ENCODE measurements at regions not wholly inside any gene's neighbourhood (a gene's known extent, or its start where the extent isn't known, plus 50 kb on each side); places are given as distances from the start of the nearest gene placed in this dataset.

- no peak for TF ChIP-seq CEBPB (IDR thresholded peaks at IDR 0.05; ENCODE audit: low read depth, low read length)
- TF ChIP-seq POLR2A (IDR thresholded peaks at IDR 0.05; ENCODE audit: low read depth, low read length): no peak
- no peak for TF ChIP-seq CHD1 (IDR thresholded peaks at IDR 0.05; ENCODE audit: low read depth, low read length)
- no peak for TF ChIP-seq MAFK (IDR thresholded peaks at IDR 0.05; ENCODE audit: low read depth, low read length)
- no peak for TF ChIP-seq RFX5 (IDR thresholded peaks at IDR 0.05; ENCODE audit: low read depth, low read length)
- no peak for TF ChIP-seq CTCF (conservative IDR thresholded peaks at IDR 0.05; ENCODE audit: low read depth, low read length)
- no peak for TF ChIP-seq RAD21 (IDR thresholded peaks at IDR 0.05; ENCODE audit: low read length)
- POLR2A ChIA-PET (ENCODE audit: unreplicated experiment): no interaction called here
Observed at GRCh38 chr1:82445132-82445531, 644.4 kb downstream of the ADGRL2 start.

More at GRCh38 chr1:82445132-82445531, 644.4 kb downstream of the ADGRL2 start:
- Histone ChIP-seq H2AFZ (replicated peaks; ENCODE audit: low read length, poor library complexity) (no peak overlapping the region), H3K36me3 (ENCODE audit: control insufficient read depth, insufficient read depth, low read length) (no peaks in the 10 kb centered on the region), H3K9me3 (ENCODE audit: control insufficient read depth, insufficient read depth, low read length) (no peaks in the 10 kb centered on the region; the same call in 1 of the 2 replicates), H3K27ac (ENCODE audit: insufficient read depth, low read length) (no peak overlapping the region), H2BK5ac (ENCODE audit: low read depth, low read length, poor library complexity, severe bottlenecking) (no peak overlapping the region), H4K20me1 (ENCODE audit: insufficient read depth, low read length) (no peaks in the 10 kb centered on the region), H3K9ac (ENCODE audit: low read depth, low read length) (no peak overlapping the region), H3K4me3 (ENCODE audit: insufficient read depth, low read depth, low read length) (no peak overlapping the region), H3K56ac (ENCODE audit: extremely low read depth, insufficient read depth, low read length) (no peak overlapping the region), H3K79me1 (ENCODE audit: low read depth in 1 of 2, low read length in 2 of 2) (no peaks in the 10 kb centered on the region), H2BK120ac (ENCODE audit: low read depth, low read length) (no peak overlapping the region), H2AK9ac (replicated peaks; ENCODE audit: low read depth, low read length, poor library complexity) (no peak overlapping the region), H3K27me3 (ENCODE audit: control insufficient read depth, insufficient read depth, low read length) (no peaks in the 10 kb centered on the region), H2BK15ac (ENCODE audit: low read depth, low read length) (no peak overlapping the region), H3K23ac (ENCODE audit: low read depth, low read length) (no peak overlapping the region), H3K4me1 (ENCODE audit: control insufficient read depth, insufficient read depth, low read length) (no peaks in the 10 kb centered on the region), H2AK5ac (ENCODE audit: low read depth, low read length) (no peak overlapping the region), H4K8ac (ENCODE audit: low read depth in 2 of 2, low read length in 2 of 2) (no peak overlapping the region), H4K91ac (ENCODE audit: insufficient read depth, low read depth, low read length) (no peak overlapping the region), H3K9me1 (ENCODE audit: insufficient read depth, low read length) (no peaks in the 10 kb centered on the region), H2BK20ac (ENCODE audit: low read depth, low read length) (no peak overlapping the region), H3K4ac (ENCODE audit: low read depth, low read length) (no peak overlapping the region), H3K14ac (replicated peaks; ENCODE audit: low read depth, low read length) (no peak overlapping the region), H3K18ac (ENCODE audit: low read depth, low read length) (no peak overlapping the region), H4K5ac (ENCODE audit: low read depth, low read length) (no peak overlapping the region), H3K4me2 (ENCODE audit: low read depth, low read length) (no peak overlapping the region)
- DNase-seq: no peak
- CTCF ChIA-PET: no interaction called here
- intact Hi-C loops (cut with micrococcal nuclease): no loop called here
- no TSS peak for BruUV-seq (replicated peaks)
- ATAC-seq (ENCODE audit: low read depth): no peak
- no CpG with 5 or more reads among the region's 3 CpGs for WGBS, 2 experiments (ENCODE audit: extremely low coverage in 2 of 2, insufficient read length in 1 of 2)
- in situ Hi-C loops (cut with MboI; ENCODE audit: low sequenced_read_pairs): no loop called here
- dilution Hi-C loops (cut with HindIII; ENCODE audit: low sequenced_read_pairs, unreplicated experiment): no loop called here
